HG02938 (cell line): ENCODE measurements at regions not wholly inside any gene's neighbourhood (a gene's known extent, or its start where the extent isn't known, plus 50 kb on each side); places are given as distances from the start of the nearest gene placed in this dataset.

Experiments
- ATAC-seq: cut with Tn5 transposase; IDR thresholded peaks from one replicate; pipeline ENCODE4 v1.9.1; 2021; ENCODE audit warnings: mild to moderate bottlenecking, moderate library complexity; ENCODE audit not compliant: unreplicated experiment

DNA sequence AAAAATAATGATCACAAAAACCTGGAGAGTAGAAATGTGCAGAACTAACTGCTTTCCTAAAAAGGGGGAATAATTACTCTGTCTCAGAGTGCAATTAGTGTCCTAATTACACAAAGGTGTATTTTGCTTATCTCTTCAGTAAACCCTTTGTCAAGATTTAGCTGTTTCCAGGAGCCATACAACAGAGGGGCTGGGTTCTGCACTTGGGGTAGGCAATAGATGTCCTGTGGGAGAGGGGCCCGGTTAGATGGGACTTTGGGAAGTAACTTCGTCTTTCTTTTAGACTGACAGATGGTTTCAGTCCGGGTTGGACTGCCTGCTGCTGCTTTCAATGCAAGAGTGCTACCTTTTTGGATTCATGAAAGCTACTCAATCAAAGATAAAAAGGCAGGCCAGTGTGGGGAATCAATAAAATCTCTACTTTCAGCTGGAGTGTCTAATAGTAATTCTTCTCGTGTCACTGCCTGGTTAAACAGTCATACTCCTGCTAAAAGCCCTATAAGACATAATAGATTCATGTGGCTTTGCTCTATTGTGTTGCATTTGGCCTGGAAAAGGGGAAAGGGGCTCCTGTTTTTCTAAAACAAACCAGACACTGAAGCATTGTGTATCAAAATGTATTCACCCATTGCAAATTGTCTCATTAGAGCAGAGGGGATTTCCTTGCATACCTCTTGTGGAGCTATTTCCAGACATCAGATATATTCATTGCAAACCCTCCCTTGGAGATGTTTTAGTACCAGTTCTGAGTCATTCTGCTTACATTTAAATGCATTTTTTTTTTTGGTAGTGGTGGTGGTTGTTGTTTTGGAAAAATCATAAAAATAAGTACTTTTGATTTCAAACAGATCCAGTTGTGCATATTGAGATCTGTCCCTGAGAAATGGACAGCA is 83.3 kb upstream of the PCDH8 start:
- no peak for ATAC-seq

DNA sequence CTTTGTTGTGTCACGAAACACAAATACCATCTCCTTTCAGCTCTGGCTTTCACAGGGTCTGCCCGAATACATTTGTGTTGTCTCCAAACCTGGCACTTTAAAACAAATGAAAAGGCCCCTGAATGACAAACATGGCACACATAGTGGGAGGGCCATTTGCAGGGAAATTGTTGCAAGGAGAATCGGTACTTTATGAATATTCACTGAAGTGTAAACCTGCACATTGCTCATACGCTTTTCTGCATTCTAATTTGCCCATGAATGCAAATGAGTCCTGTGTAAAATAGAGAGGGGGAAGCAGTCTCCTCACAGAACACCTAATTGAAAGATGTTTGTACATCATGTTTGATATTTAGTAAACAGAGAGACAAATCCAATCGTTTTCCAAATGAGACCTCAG is 82.7 kb upstream of the PCDH8 start:
- ATAC-seq: no peak

DNA sequence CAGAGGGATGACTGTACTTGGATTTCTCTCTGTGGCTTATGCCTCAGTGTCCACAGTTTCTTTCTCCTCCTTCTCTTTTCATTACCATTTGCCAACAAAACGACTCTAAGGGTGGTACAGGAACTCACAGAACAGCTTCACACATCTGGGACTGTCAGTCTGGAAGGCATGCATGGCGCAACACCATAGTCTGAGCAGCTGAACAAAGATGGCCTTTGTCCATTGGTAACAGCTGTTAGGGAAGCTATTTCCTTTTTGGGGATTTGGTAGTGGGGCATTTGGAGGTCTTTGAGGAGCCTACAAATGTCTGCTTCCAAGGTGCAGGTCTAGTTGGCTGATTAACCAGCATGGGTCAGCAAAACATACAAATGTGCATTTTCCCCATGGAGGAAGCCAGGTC is 81.4 kb upstream of the PCDH8 start:
- ATAC-seq: no peak

DNA sequence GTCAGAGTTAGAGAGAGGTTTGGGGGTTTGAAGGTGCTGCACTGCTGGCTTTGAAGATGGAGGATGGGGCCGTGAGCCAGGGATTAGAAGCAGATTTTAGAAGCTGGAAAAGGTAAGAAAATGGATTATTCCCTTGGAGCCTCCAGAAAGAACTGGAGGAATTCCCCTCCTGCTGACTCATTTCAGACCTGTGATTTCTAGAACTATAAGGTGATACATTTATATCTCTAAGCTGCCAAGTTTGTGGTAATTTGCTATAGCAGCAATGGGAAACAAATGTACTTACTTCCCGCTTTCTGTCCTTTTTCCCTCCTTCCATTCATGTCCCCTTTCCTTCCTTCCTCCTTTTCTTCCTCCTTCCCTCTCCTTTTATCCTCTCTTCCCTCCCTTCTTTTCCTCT is 78.5 kb upstream of the PCDH8 start:
- no peak for ATAC-seq

DNA sequence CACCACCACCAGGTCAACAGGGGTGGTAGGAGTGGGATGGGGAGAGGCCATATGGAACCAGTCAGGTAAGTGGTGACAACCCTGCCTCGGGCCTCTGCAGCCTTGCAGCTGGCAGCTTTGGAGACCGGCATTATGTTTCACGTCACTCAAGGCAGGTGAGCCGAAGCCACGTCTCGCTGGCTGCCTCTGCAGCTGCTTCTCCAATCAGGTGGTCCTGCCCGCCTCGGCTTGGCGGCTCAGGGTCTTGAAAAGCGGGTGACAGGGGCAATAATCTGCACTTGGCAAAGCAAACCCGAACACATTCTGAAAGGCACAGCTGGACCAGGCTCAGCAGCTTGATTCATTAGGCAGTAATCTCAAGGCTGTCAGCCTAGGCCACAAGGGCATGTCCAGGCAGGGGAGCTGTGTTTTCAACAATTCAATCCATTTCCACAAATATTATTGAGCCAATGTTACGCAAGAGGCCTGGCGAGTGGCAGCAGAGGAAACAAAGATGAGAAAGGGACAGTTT is 77.4 kb upstream of the PCDH8 start:
- no peak for ATAC-seq

DNA sequence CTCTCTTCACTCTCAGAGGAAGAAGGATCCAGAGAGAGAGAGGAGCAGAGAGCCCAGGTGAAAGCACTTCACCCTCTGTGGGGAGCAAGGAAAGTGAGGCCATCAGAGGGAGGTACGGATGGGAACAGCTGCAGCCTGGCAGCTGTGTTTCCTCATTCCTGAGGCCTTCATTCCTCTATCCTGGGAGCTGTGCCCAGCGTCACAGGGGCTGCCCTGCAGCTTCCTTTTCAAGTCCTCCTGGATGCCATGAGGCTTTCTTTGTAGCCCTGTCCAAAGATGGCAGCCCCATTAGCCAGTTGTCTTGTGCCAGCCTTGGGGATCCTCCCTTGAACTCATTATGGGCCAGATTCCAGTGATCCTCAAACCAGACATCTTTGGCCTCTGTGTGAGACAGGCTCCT is 76.8 kb upstream of the PCDH8 start:
- no peak for ATAC-seq

DNA sequence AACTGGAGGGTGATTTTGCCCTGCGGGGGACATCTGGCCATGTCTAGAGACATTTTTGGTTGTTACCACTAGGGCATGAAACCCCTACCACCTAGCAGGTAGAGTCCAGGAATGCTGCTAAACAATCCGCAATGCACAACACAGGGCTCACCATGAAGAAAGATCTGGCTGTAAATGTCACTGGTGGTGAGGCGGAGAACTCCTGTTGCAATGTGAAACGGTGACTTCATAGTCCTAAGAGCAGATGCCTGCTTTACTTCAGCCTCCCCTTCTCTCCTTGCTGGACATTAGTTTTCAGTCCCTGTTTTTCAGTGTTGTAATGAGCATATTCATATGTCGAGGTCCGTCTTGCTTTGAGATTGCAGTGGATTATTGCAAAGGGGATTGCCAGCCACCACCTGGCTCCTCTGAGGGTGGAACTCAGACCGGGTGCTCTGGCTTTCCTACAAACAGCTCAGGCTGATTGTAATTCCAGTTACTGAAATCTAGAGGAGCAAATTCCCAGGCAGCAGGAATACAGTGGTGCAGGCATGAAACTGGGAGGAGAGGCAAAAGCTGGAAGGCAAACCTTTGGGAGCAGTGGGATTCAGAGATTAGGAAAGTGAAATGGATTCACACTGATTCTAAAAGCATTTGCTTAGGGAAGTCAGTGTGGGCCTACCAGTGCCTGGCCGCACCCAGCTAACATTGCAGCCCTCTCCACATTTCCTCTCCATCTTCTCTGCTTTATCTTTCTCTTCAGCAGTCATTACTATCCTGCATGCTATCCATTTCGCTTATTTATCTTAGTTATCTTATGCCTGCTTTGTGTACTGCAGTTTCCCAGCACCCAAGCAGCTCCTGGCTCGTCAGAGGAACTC is 76.1 kb upstream of the PCDH8 start:
- no peak for ATAC-seq

DNA sequence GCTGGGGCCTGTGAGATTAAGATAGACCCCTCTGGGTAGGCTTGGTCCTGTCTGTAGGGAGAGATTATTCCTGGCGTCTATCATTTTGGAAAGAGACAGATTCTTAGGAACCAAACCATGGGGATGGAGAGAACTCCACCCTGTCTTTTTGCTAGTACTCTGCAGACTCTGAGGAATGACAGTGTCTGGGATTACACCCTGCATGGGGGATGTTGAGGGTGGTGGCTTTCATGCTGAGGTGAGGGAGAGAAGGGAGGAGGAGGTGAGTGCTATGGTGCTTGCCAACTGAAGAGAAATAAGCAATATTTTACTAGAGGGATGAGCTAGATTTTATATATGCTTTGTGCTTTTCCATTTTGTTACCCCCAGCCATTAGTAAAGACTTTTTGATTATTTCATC is 74.5 kb upstream of the PCDH8 start:
- ATAC-seq: no peak

DNA sequence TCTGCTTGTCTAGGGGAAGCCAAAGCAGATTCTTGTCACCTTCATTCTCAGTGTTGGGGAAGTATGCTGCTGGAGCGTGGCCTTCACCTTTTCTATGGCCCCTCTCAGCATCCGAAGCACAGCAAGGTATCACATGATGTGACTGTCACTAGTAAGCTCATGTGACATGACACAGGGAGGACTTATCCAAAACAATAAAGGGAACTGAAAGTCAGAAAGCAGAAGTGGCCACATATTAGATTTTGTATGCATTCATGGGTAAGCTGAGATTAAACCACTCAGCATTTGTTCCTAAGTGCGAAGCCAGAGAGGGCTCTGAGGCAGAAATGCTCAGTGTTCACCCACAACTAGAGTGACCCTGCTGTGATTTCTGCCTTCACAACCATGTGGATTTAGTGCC is 72.8 kb upstream of the PCDH8 start:
- ATAC-seq: peak; percentile 97

DNA sequence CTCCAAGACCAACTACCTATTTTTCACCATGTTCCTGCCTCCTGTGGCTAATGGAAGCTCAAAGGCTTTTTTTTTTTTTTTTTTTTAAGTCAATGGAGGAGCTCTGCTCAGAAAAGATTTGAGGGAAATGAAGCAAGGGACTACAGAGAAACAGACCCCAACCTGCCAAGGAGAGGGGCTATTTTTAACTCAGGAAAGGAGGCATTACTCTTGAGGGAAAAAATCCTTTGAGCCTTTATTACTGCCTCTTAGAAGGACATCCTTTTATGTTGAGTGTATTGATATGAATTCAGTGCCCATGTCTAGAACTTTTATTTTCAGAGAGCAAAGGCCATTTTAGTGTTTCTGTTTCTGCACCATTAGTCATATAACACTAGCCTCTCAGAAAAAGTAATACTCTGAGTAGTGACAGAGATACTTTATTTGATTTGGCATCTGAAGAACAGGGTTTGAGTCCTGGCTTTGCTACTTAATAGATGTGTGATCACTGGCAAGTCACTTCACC is 68.1 kb upstream of the PCDH8 start:
- no peak for ATAC-seq

DNA sequence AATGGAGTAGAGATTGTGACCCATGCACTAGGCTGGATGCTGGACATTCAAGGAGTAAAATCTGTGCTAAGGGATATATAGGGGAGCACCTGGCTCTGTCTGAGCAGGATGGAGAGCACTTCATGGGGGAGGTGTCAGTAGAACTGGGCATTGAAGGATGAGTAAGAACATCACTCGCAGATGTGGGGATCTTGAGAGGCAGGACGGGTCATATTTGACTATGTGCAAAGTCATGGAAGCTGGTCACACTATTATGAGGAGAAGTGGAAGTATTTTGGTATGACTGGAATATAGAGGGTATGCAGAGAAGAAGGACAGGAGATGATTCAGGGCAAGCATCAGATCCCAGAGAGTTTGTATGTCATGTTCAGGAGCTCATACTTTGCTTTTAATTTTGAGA is 62.9 kb upstream of the PCDH8 start:
- no peak for ATAC-seq

DNA sequence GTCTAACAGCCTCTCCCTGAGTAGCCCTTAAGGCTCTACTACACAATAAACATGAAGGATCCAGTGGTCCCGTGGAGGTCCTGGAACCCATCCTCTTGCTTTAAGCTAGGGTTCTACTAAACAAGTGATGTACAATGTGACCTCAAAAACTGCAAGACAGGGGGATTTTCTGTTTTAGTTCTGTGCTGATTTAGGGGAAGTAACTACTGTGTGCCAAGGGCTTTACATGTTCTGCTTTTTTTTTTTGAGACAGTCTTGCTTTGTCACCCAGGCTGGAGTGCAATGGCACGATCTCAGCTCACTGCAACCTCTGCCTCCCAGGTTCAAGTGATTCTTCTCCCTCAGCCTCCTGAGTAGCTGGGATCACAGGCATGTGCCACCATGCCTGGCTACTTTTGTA is 61.9 kb upstream of the PCDH8 start:
- peak; percentile 52 for ATAC-seq

DNA sequence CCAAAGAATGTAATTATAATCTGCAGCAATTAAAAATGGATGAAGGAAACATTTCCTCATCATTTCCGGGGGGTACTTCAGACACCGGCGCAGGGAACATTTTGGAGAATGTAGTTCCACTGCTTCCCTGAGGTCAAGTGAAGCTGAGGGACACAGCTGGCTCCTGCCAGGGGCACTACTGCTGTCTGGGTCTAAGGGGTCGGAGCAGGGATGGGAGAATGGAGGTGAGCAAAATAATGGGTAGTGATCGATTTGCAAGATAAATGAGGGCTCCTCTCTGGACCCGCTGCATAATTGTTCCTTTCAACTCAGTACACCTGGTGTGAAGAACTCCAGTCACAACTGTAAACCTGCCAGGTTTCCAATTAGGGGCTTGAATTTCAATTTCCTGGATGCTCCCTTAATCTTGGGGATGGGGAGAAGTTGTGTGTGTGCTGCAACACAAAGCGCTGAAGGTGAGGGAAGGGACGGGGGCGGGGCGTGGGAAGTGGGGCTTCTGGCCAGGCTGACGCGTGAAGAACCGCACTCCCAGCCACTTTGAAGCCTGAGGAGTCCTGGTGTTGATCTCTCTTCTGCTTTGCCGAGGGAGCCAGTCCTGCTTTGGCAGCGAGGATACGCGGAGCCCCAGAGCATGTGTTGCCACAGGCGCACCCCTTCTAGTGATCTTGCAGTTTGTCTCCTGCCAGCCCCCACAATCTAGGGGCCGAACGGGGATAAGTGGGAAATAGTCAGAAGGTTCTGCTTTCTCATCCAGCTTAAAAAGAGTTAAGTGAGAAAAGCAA is 57.9 kb upstream of the PCDH8 start:
- ATAC-seq: no peak

DNA sequence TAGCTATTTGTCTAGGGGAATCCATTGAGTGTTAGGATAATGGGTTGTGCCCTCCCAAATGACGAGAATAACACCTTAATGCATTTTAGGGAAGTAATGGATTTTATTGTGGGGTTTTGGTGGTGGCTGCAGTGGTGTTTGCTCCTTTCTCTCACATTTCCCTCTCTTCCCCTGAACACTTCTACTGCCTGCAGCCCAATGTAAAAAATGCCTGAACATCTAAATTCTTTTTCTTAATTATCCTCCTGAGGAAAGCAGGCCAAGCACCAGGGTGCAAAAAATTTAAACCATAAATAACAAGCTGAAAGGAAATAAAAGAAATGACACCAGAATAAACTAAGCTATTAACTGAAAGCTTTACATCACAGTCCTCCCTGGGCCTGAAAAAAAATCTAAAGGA is 57.3 kb upstream of the PCDH8 start:
- no peak for ATAC-seq

DNA sequence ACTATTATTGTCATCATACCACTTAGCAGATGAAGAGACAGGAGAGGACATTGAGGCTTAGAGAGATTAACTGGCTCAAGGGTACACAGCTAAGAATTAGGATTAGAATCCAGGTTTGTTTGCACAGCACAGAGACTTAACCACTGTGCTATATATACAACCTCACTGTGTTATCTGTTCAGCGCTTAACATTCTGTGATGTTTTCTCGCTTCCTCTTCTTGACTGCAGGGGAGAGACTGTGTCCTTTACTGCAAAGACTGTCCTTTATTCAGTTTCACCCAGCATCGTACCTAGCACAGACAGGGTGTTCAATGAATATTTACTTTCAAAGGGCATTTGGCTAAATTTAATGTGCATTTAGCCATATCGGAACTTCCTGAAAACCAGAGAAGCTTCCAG is 54.9 kb upstream of the PCDH8 start:
- peak; percentile 92 for ATAC-seq

DNA sequence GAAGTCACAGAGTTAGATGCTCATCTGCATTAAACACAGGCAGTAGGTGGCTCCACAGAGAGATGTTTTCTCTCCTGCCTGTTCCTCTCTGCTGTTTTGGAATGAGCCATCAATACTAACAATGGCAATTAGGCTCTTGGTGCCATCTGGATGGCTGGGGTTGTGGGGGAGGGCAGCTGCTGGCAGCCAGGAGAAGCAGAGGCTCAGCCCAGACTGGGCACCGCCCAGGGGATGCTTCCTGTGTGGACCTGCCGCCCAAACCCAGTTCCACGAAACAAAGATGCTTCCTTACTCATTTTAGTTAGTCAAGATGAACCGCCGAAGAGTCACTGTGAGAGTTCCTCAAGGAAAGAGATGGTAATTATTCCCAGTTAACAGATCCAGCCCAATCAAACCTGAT is 50.8 kb upstream of the PCDH8 start:
- ATAC-seq: no peak
